ENCODE measurements at regions not wholly inside any gene's neighbourhood (a gene's known extent, or its start where the extent isn't known, plus 50 kb on each side); places are given as distances from the start of the nearest gene placed in this dataset.
"Not testable (repeated sequence)": the region's sequence is repeated elsewhere in the genome, so short reads cannot be mapped to it uniquely, and the experiment has no call there.

DNA sequence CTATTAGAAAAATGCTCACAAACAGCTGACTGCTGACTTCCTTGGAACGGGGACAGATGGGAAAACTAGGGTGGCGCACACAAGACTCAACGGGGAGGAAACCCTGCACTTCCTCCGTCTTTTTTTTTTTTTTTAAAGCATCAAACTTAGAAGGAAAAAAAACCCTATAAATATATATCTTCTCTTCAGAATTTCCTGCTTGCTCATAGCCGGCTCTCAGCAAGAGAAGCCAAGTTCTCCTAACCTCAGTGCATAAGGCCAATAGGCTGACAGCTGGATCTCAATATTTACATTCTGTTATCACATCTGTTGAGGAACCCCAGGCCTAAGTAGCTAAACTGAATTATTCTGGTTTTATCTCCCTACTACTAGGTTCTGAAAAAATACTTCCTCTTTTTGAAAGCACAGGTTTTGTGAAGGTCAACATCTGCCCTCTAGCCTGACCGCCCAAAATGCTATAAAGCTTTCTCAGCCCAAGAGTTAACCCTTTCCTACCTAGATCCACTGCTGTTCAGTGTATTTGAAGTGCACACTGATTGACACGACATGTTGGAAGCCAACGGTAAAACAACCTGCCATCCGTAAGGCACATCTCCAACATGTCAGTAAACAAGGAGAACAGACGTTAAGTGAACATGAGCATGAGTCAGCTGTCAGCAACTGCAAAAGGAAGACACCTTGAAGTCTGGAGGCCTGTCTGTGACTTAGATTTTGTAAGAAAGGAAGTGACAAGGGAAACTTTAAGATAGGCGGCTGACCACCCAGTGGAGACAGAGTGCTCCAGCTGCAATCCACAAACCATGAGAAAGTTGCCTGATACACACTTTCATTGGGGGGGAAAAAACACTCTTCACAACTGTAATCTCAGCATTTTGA lies 83.8 kb downstream of the EBLN1 start:
- Histone ChIP-seq H3K36me3 (no peaks in the 10 kb centered on the region), H3K27me3 (no peaks in the 10 kb centered on the region), H3K9me3 (no peaks in the 10 kb centered on the region), H3K4me1 (peaks cover 0 to 9% (median 0%) of the 10 kb centered on the region in 4 donors), H3K4me3 (no peak overlapping the region), H3K27ac (no peak overlapping the region)
- no peak for DNase-seq
- intact Hi-C loops (cut with DNase I; ENCODE audit: low total_unique reads) (no loop called here), in situ Hi-C loops (cut with MboI; ENCODE audit: low pct_ligation_motif_present in 1 of 4, low pct_unique_long_range_greater_than_20kb in 1 of 4, low sequenced_read_pairs in 3 of 4) (no loop called here)
- WGBS, 2 donors (ENCODE audit: low coverage in 1 of 2), result 19 to 34% methylated on average over 5 to 11 of the region's 11 CpGs
- TF ChIP-seq CTCF (IDR thresholded peaks at IDR 0.05) (no peak), POLR2AphosphoS5 (IDR thresholded peaks at IDR 0.05) (no peak), POLR2A (IDR thresholded peaks at IDR 0.05) (no peak), EP300 (IDR thresholded peaks at IDR 0.05; ENCODE audit: low read depth) (no peak)

DNA sequence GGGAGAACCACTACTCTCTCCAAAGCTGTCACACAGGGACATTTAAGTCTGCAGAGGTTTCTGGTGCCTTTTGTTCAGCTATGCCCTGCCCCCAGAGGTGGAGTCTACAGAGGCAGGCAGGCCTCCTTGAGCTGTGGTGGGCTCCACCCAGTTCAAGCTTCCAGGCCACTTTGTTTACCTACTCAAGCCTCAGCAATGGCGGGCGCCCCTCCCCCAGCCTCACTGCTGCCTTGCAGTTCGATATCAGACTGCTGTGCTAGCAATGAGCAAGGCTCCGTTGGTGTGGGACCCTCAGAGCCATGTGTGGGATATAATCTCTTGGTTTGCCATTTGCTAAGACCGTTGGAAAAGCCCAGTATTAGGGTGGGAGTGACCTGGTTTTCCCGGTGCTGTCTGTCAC lies 87.0 kb downstream of the EBLN1 start:
- DNase-seq; H3K4me1 ChIP-seq; H3K4me3 ChIP-seq; H3K27ac ChIP-seq; intact Hi-C loops (cut with DNase I; ENCODE audit: low total_unique reads); in situ Hi-C loops (cut with MboI; ENCODE audit: low pct_ligation_motif_present in 1 of 4, low pct_unique_long_range_greater_than_20kb in 1 of 4, low sequenced_read_pairs in 3 of 4); H3K9me3 ChIP-seq; H3K27me3 ChIP-seq; H3K36me3 ChIP-seq: not testable (repeated sequence)
- WGBS, 2 donors (ENCODE audit: low coverage in 1 of 2), result 77% methylated on average over 6 of the region's 6 CpGs; no CpG with 5 or more reads in 1 of the 2 donors

- H3K36me3 ChIP-seq; H3K27me3 ChIP-seq; in situ Hi-C loops (cut with MboI; ENCODE audit: low pct_ligation_motif_present in 1 of 4, low pct_unique_long_range_greater_than_20kb in 1 of 4, low sequenced_read_pairs in 3 of 4); DNase-seq; H3K27ac ChIP-seq; H3K9me3 ChIP-seq; H3K4me1 ChIP-seq; H3K4me3 ChIP-seq; intact Hi-C loops (cut with DNase I; ENCODE audit: low total_unique reads): not testable (repeated sequence)
- 97 to 100% methylated on average over 2 to 22 of the region's 22 CpGs for WGBS, 2 donors (ENCODE audit: low coverage in 1 of 2)
Measured at GRCh38 chr10:22129612-22130011, 88.2 kb downstream of the EBLN1 start.

DNA sequence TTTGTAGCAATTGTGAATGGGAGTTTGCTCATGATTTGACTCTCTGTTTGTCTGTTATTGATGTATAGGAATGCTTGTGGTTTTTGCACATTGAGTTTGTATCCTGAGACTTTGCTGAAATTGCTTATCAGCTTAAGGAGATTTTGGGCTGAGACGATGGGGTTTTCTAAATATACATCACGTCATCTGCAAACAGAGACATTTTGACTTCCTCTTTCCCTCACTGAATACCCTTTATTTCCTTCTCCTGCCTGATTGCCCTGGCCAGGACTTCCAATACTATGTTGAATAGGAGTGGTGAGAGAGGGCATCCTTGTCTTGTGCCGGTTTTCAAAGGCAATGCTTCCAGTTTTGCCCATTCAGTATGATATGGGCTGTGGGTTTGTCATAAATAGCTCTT lies 96.6 kb downstream of the EBLN1 start:
- H3K4me3 ChIP-seq; DNase-seq; H3K36me3 ChIP-seq; H3K27me3 ChIP-seq; in situ Hi-C loops (cut with MboI; ENCODE audit: low pct_ligation_motif_present in 1 of 4, low pct_unique_long_range_greater_than_20kb in 1 of 4, low sequenced_read_pairs in 3 of 4); H3K9me3 ChIP-seq; H3K4me1 ChIP-seq; H3K27ac ChIP-seq; intact Hi-C loops (cut with DNase I; ENCODE audit: low total_unique reads): not testable (repeated sequence)
- WGBS, 2 donors (ENCODE audit: low coverage in 1 of 2), result 71 to 82% methylated on average over 2 to 3 of the region's 3 CpGs

DNA sequence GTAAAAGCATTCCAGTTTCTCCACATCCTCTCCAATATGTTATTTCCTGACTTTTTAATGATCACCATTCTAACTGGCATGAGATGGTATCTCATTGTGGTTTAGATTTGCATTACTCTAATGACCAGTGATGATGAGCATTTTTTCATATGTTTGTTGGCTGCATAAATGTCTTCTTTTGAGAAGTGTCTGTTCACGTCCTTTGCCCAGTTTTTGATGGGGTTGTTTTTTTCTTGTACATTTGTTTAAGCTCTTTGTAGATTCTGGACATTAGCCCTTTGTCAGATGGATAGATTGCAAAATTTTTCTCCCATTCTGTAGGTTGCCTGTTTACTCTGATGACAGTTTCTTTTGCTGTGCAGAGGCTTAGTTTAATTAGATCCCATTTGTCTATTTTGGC lies 97.7 kb downstream of the EBLN1 start:
- H3K27ac ChIP-seq; H3K27me3 ChIP-seq; in situ Hi-C loops (cut with MboI; ENCODE audit: low pct_ligation_motif_present in 1 of 4, low pct_unique_long_range_greater_than_20kb in 1 of 4, low sequenced_read_pairs in 3 of 4); H3K4me3 ChIP-seq; intact Hi-C loops (cut with DNase I; ENCODE audit: low total_unique reads); H3K9me3 ChIP-seq; H3K4me1 ChIP-seq; H3K36me3 ChIP-seq; DNase-seq: not testable (repeated sequence)
- WGBS, 2 donors (ENCODE audit: low coverage in 1 of 2), result 83% methylated on average over 1 of the region's 1 CpG; no CpG with 5 or more reads in 1 of the 2 donors

DNA sequence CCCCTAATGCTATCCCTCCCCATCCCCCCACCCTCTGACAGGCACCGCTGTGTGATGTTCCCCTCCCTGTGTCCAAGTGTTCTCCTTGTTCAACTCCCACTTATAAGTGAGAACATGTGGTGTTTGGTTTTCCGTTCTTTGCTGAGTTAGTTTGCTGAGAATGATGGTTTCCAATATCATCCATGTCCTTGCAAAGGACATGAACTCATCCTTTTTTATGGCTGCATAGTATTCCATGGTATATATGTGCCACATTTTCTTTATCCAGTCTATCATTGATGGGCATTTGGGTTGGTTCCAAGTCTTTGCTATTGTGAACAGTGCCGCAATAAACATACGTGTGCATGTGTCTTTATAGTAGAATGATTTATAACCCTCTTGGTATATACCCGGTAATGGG lies 98.2 kb downstream of the EBLN1 start:
- H3K27me3 ChIP-seq; H3K4me3 ChIP-seq; intact Hi-C loops (cut with DNase I; ENCODE audit: low total_unique reads); H3K4me1 ChIP-seq; in situ Hi-C loops (cut with MboI; ENCODE audit: low pct_ligation_motif_present in 1 of 4, low pct_unique_long_range_greater_than_20kb in 1 of 4, low sequenced_read_pairs in 3 of 4); H3K27ac ChIP-seq; H3K36me3 ChIP-seq; H3K9me3 ChIP-seq; DNase-seq: not testable (repeated sequence)
- WGBS, 2 donors (ENCODE audit: low coverage in 1 of 2), result 93 to 98% methylated on average over 4 to 5 of the region's 5 CpGs

Measured in transverse colon (tissue), 4 donors.